ENCODE measurements at regions not wholly inside any gene's neighbourhood (a gene's known extent, or its start where the extent isn't known, plus 50 kb on each side); places are given as distances from the start of the nearest gene placed in this dataset.
"Not testable (repeated sequence)": the region's sequence is repeated elsewhere in the genome, so short reads cannot be mapped to it uniquely, and the experiment has no call there.

DNA sequence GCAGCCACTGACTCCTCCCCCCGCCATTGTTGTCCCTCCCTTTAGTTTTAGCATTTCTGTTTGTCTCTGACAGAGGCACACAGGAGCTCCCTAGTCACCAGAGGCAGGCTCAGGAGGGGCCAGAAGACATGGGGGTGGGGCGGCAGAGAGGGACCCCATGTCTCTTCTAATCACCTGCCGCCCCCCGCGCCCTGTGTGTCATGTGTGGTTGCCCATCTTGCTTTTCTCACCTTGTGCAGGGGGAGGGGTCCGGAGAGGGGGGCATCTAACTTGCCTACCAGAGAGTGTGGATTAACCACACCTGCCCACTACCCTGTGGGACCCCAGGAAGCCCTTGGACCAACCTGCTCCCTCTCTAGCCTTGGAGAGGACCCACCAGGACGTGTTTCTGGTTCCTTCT lies 130.2 kb downstream of the ZNF267 start:
- not testable (repeated sequence) for TF ChIP-seq EZH2 (IDR thresholded peaks at IDR 0.05; ENCODE audit: low read length)
- TF ChIP-seq, protein P1, sequence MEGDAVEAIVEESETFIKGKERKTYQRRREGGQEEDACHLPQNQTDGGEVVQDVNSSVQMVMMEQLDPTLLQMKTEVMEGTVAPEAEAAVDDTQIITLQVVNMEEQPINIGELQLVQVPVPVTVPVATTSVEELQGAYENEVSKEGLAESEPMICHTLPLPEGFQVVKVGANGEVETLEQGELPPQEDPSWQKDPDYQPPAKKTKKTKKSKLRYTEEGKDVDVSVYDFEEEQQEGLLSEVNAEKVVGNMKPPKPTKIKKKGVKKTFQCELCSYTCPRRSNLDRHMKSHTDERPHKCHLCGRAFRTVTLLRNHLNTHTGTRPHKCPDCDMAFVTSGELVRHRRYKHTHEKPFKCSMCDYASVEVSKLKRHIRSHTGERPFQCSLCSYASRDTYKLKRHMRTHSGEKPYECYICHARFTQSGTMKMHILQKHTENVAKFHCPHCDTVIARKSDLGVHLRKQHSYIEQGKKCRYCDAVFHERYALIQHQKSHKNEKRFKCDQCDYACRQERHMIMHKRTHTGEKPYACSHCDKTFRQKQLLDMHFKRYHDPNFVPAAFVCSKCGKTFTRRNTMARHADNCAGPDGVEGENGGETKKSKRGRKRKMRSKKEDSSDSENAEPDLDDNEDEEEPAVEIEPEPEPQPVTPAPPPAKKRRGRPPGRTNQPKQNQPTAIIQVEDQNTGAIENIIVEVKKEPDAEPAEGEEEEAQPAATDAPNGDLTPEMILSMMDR (optimal IDR thresholded peaks at IDR 0.05 in 1 of 3, IDR thresholded peaks at IDR 0.05 in 1 of 3, conservative IDR thresholded peaks at IDR 0.05 in 1 of 3; ENCODE audit: extremely low read depth in 1 of 3, insufficient read depth in 2 of 3, low read length in 3 of 3): not testable (repeated sequence)

Measured in keratinocyte (primary cell).